Gastrocnemius medialis (tissue), 4 donors: ENCODE measurements at regions not wholly inside any gene's neighbourhood (a gene's known extent, or its start where the extent isn't known, plus 50 kb on each side); places are given as distances from the start of the nearest gene placed in this dataset.

Source experiments
- CTCF ChIP-seq, 5 experiments: fragments of 450-650 bp in 3 of 5; fragments of 200-600 bp in 2 of 5; sonication (generic) in 2 of 5; IDR thresholded peaks in 4 of 5; conservative IDR thresholded peaks in 1 of 5; 1 replicate in 4 of 5; 2 replicates in 1 of 5; pipeline ENCODE4 v1.5.1; 2016 to 2019; ENCODE audit warnings: antibody characterized with exemption in 5 of 5, mild to moderate bottlenecking in 3 of 5, moderate library complexity in 3 of 5
- POLR2A ChIP-seq, 2 donors: fragments of 450-650 bp; IDR thresholded peaks; one replicate each; pipeline ENCODE4 v1.6.1; 2017; ENCODE audit warnings: antibody characterized with exemption in 2 of 2, mild to moderate bottlenecking in 2 of 2, moderate library complexity in 2 of 2

- TF ChIP-seq CTCF (IDR thresholded peaks at IDR 0.05 in 4 of 5, conservative IDR thresholded peaks at IDR 0.05 in 1 of 5) (no peak), POLR2A (IDR thresholded peaks at IDR 0.05) (no peak)
Observed at GRCh38 chr3:140857993-140858392, 83.6 kb upstream of the SLC25A36 start.
